ENCODE measurements at regions not wholly inside any gene's neighbourhood (a gene's known extent, or its start where the extent isn't known, plus 50 kb on each side); places are given as distances from the start of the nearest gene placed in this dataset.

DNA sequence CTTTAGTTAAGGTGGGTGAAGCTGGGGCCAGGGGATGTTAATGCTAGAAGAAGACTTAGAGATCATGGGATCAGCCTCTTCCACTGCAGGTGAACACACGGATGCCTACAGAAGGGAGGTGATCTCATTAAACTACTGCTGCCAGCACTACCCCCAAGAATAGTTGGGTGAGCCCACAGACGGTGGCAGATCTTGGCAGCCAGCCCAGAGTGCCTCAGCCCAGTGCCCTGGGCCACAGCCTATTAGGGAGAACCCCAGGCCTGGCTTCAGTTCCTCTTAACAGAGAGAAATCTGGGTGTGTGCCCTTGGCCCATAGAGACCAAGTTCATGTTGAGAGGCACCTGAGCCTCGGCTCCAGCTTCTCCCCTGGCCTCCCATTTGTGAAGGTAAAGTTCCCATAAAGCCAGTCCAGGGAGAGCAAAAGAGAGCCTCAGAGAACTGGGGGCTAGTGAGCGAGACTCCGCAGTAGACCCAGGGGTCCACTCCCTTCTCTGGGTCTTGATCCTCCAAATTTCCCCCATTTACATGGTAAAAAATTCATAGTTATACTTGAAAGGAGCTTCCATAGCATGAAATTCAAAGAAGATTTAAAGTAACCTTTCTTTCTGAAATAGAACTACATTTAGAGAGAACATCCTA, 125.0 kb upstream of the CCND2 start:
- TF ChIP-seq FOXK2 (IDR thresholded peaks at IDR 0.05) (no peak), HDGF (IDR thresholded peaks at IDR 0.05; ENCODE audit: borderline replicate concordance) (no peak), SP1 (IDR thresholded peaks at IDR 0.05) (no peak), CTBP1 (IDR thresholded peaks at IDR 0.05; ENCODE audit: borderline replicate concordance) (no peak)

All from HEK293T (cell line).